Activated CD4-positive, CD25-positive, alpha-beta regulatory T cell treated with anti-CD3 and anti-CD28 coated beads, Interleukin-2, amount 50 U/mL, for 24 hours (primary cell): ENCODE measurements at regions not wholly inside any gene's neighbourhood (a gene's known extent, or its start where the extent isn't known, plus 50 kb on each side); places are given as distances from the start of the nearest gene placed in this dataset.

Experiments used
- ATAC-seq, 2 donors: fragments of 150-1000 bp; cut with Tn5 transposase; one replicate each; pipeline ENCODE4 v1.10.0; 2021; ENCODE audit warnings: mild to moderate bottlenecking in 1 of 2, moderate library complexity in 1 of 2

GRCh38 chrX:131907488-131908314 is 115.4 kb upstream of the STK26 start:
- no peak for ATAC-seq

- ATAC-seq = no peak
These were observed 112.5 kb upstream of the STK26 start for GRCh38 chrX:131910586-131910985.

DNA sequence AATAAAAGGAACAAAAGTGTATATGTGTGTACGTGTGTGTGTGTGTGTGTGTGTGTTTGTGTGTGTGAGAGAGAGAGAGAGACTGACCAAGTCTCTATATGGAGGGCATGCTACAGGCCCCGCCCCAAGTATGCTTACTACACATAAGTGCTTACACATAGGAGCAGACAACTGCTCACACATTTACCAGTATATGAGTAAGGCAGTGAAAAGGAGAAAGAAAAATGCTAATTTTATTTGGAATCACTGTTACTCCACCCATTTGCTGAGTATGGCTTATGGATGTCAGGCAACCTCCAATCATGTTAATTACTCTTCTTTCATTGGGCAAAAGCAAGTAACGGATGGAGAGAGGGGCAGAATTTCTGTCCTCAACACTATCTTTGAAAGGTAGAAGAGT is 107.6 kb upstream of the STK26 start:
- no peak for ATAC-seq

GRCh38 chrX:131917588-131917987 is 105.5 kb upstream of the STK26 start:
- no peak for ATAC-seq

GRCh38 chrX:131918839-131919238 is 104.3 kb upstream of the STK26 start:
- ATAC-seq = no peak

DNA sequence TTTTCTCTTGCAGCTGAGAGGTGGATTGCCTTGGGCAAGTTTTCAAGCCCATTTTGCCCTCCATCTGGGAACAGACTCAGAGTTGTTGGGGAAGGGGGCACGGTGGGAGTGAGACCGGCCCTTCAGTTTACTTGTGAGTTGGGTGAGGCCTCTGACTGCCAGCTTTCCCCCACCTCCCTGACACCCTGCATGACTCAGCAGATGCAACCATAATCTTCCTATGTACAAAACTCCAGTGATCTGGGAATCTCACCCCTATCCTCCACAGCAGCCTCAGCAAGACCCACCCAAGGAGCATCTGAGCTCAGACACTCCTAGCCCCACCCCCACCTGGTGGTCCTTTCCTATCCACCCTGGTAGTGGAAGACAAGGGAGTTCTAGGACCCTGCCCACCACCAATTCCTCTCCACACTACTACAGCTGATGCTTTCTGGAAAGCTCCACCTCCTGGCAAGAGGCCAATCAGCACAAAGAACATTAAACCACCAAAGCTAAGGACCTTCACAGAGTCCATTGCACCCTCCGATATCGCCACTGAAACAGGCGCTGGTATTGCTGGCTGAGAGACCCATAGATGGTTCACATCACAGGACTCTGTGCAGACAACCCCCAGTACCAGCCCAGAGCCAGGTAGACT is 99.4 kb upstream of the STK26 start:
- ATAC-seq = no peak

GRCh38 chrX:131938749-131939148 is 84.4 kb upstream of the STK26 start:
- no peak for ATAC-seq

- ATAC-seq = no peak
These were observed 81.1 kb upstream of the STK26 start for GRCh38 chrX:131942034-131942433.

DNA sequence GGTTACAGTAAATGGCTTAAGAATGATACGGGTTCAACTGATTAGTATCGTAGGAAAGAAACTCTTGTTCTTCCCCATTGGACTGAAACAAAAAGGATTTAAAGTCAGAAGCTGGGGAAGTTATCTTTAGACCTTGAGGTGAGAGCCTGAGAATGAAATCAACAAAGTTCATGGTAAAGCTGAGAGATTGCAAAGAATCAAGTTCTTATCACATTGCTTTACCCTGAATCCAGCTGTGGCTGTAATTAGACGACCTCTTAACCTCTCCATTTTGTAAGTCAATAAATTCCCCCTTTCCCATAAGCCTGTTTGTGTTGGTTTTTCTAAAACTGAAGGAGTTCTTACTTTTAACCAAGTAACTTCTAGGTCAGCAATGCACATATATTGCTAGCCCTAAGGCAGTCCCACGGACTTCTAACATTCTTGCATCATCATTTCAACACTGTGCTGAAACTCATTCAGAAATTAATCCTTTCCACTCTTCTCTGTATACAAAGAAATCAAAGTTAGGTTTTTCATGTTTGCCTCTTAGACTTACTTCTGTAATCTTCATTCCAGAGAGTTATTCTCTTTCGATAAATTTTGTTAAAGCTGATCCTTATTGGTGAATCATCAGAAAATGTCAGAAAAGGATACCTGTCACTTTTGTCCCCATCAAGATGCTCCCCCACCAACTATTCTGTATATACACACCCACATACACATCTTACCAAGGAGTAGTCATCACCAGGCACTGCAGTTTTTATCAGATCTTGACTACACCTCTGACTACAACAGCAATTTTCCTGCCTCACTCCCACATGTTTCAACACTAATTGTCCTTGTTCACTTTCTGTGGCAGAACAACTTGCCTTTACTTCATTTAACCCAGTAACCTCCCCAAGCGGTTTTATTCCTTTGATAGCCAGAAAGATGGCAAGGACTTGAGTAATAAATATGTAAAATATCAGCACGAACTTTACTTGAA is 77.9 kb upstream of the STK26 start:
- no peak for ATAC-seq

GRCh38 chrX:131951166-131951565 is 71.9 kb upstream of the STK26 start:
- ATAC-seq = no peak

GRCh38 chrX:131955099-131955777 is 67.9 kb upstream of the STK26 start:
- no peak for ATAC-seq

- no peak for ATAC-seq
These were observed 64.4 kb upstream of the STK26 start for GRCh38 chrX:131958724-131959123.

DNA sequence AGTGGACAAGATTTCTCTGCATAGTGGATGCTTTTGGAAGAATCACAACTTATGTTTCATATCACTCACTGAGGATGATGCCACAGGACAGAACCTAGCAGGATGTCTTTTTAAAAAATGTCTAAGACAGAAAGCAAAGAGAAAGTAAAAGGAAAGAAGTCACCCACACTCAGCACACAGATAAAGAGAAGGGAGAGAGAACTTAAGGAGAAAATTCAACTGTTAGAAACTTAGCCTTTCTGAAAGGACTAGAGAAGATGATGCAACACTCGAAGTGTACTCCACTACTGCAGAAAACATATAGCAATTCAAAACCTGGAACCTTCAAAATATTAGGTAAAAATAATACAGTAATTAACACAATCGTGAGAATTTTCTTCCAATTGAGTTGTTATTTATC is 52.8 kb upstream of the STK26 start:
- ATAC-seq = no peak
